ENCODE measurements at regions not wholly inside any gene's neighbourhood (a gene's known extent, or its start where the extent isn't known, plus 50 kb on each side); places are given as distances from the start of the nearest gene placed in this dataset.
"Not testable (repeated sequence)": the region's sequence is repeated elsewhere in the genome, so short reads cannot be mapped to it uniquely, and the experiment has no call there.

- Mint-ChIP-seq H3K27ac (no peak overlapping the region), H3K27me3 (peaks cover 5% of the 10 kb centered on the region), H3K4me1 (no peaks in the 10 kb centered on the region), H3K36me3 (no peaks in the 10 kb centered on the region), H3K9me3 (no peaks in the 10 kb centered on the region), H3K4me3 (no peak overlapping the region)
- CTCF ChIA-PET: no interaction called here
- DNase-seq: no peak
Measured at GRCh38 chr2:120634533-120634932, 101.1 kb upstream of the GLI2 start.

- Mint-ChIP-seq H3K4me3 (no peak overlapping the region), H3K27ac (no peak overlapping the region), H3K27me3 (peaks cover 5% of the 10 kb centered on the region), H3K9me3 (no peaks in the 10 kb centered on the region), H3K36me3 (no peaks in the 10 kb centered on the region), H3K4me1 (no peaks in the 10 kb centered on the region)
- CTCF ChIA-PET: no interaction called here
- no peak for DNase-seq
Measured at GRCh38 chr2:120635146-120635545, 100.5 kb upstream of the GLI2 start.

GRCh38 chr2:120637847-120638246, 97.8 kb upstream of the GLI2 start:
- H3K4me3 Mint-ChIP-seq: no peak overlapping the region
- CTCF ChIA-PET: no interaction called here
- H3K9me3 Mint-ChIP-seq: no peaks in the 10 kb centered on the region
- H3K27me3 Mint-ChIP-seq: peaks cover 5% of the 10 kb centered on the region
- DNase-seq: no peak
- no peaks in the 10 kb centered on the region for H3K36me3 Mint-ChIP-seq
- H3K27ac Mint-ChIP-seq: no peak overlapping the region
- no peaks in the 10 kb centered on the region for H3K4me1 Mint-ChIP-seq

- no peak overlapping the region for H3K27ac Mint-ChIP-seq
- H3K9me3 Mint-ChIP-seq: no peaks in the 10 kb centered on the region
- H3K27me3 Mint-ChIP-seq: peaks cover 5% of the 10 kb centered on the region
- DNase-seq: no peak
- no peaks in the 10 kb centered on the region for H3K36me3 Mint-ChIP-seq
- no peak overlapping the region for H3K4me3 Mint-ChIP-seq
- no peaks in the 10 kb centered on the region for H3K4me1 Mint-ChIP-seq
- CTCF ChIA-PET: no interaction called here
Measured at GRCh38 chr2:120638450-120638849, 97.2 kb upstream of the GLI2 start.

- no peaks in the 10 kb centered on the region for H3K36me3 Mint-ChIP-seq
- no peaks in the 10 kb centered on the region for H3K27me3 Mint-ChIP-seq
- no peaks in the 10 kb centered on the region for H3K9me3 Mint-ChIP-seq
- no peaks in the 10 kb centered on the region for H3K4me1 Mint-ChIP-seq
- CTCF ChIA-PET: no interaction called here
- H3K27ac Mint-ChIP-seq: no peak overlapping the region
- H3K4me3 Mint-ChIP-seq: no peak overlapping the region
- no peak for DNase-seq
Measured at GRCh38 chr2:120641366-120641771, 94.3 kb upstream of the GLI2 start.

GRCh38 chr2:120642646-120643045, 93.0 kb upstream of the GLI2 start:
- no peaks in the 10 kb centered on the region for H3K36me3 Mint-ChIP-seq
- CTCF ChIA-PET: interaction anchor here (0.7 kb wide), 1 partner anchor 53 kb away, joined by 3 read pairs; no protein-coding TSS in a partner anchor
- no peak overlapping the region for H3K27ac Mint-ChIP-seq
- H3K4me3 Mint-ChIP-seq: no peak overlapping the region
- H3K9me3 Mint-ChIP-seq: no peaks in the 10 kb centered on the region
- no peaks in the 10 kb centered on the region for H3K4me1 Mint-ChIP-seq
- H3K27me3 Mint-ChIP-seq: no peaks in the 10 kb centered on the region
- no peak for DNase-seq

- Mint-ChIP-seq H3K36me3 (peaks cover 3% of the 10 kb centered on the region), H3K4me3 (no peak overlapping the region), H3K27ac (no peak overlapping the region), H3K27me3 (peaks cover 6% of the 10 kb centered on the region), H3K9me3 (peaks cover 20% of the 10 kb centered on the region), H3K4me1 (no peaks in the 10 kb centered on the region)
- no peak for DNase-seq
- CTCF ChIA-PET: no interaction called here
Measured at GRCh38 chr2:120646994-120647393, 88.7 kb upstream of the GLI2 start.

GRCh38 chr2:120647487-120647886, 88.2 kb upstream of the GLI2 start:
- H3K4me1 Mint-ChIP-seq: no peaks in the 10 kb centered on the region
- H3K4me3 Mint-ChIP-seq: no peak overlapping the region
- no peak overlapping the region for H3K27ac Mint-ChIP-seq
- peaks cover 20% of the 10 kb centered on the region for H3K9me3 Mint-ChIP-seq
- H3K36me3 Mint-ChIP-seq: peaks cover 3% of the 10 kb centered on the region
- peaks cover 9% of the 10 kb centered on the region for H3K27me3 Mint-ChIP-seq
- no peak for DNase-seq
- CTCF ChIA-PET: no interaction called here

- CTCF ChIA-PET, H3K36me3 Mint-ChIP-seq, H3K4me3 Mint-ChIP-seq, DNase-seq, H3K4me1 Mint-ChIP-seq, H3K27ac Mint-ChIP-seq: not testable (repeated sequence)
- H3K27me3 Mint-ChIP-seq: peaks cover 19% of the 10 kb centered on the region
- peaks cover 20% of the 10 kb centered on the region for H3K9me3 Mint-ChIP-seq
Measured at GRCh38 chr2:120649381-120649780, 86.3 kb upstream of the GLI2 start.

GRCh38 chr2:120650022-120650644, 85.5 kb upstream of the GLI2 start:
- Mint-ChIP-seq H3K27ac (no peak overlapping the region), H3K4me3 (no peak overlapping the region), H3K36me3 (peaks cover 3% of the 10 kb centered on the region), H3K9me3 (peaks cover 21% of the 10 kb centered on the region), H3K4me1 (no peaks in the 10 kb centered on the region), H3K27me3 (peaks cover 27% of the 10 kb centered on the region)
- DNase-seq: no peak
- CTCF ChIA-PET: no interaction called here

- Mint-ChIP-seq H3K4me3 (no peak overlapping the region), H3K9me3 (peaks cover 22% of the 10 kb centered on the region), H3K36me3 (peaks cover 3% of the 10 kb centered on the region), H3K27ac (no peak overlapping the region), H3K27me3 (peaks cover 29% of the 10 kb centered on the region), H3K4me1 (no peaks in the 10 kb centered on the region)
- CTCF ChIA-PET: no interaction called here
- no peak for DNase-seq
Measured at GRCh38 chr2:120651818-120652217, 83.8 kb upstream of the GLI2 start.

- Mint-ChIP-seq H3K4me1 (no peaks in the 10 kb centered on the region), H3K36me3 (peaks cover 3% of the 10 kb centered on the region), H3K4me3 (no peak overlapping the region), H3K27ac (no peak overlapping the region), H3K27me3 (peaks cover 29% of the 10 kb centered on the region), H3K9me3 (peaks cover 22% of the 10 kb centered on the region)
- CTCF ChIA-PET: no interaction called here
- no peak for DNase-seq
Measured at GRCh38 chr2:120653046-120653445, 82.6 kb upstream of the GLI2 start.

GRCh38 chr2:120653871-120654270, 81.8 kb upstream of the GLI2 start:
- peaks cover 22% of the 10 kb centered on the region for H3K9me3 Mint-ChIP-seq
- no peak overlapping the region for H3K27ac Mint-ChIP-seq
- no peak overlapping the region for H3K4me3 Mint-ChIP-seq
- CTCF ChIA-PET: no interaction called here
- peaks cover 29% of the 10 kb centered on the region for H3K27me3 Mint-ChIP-seq
- DNase-seq: no peak
- H3K36me3 Mint-ChIP-seq: peaks cover 3% of the 10 kb centered on the region
- H3K4me1 Mint-ChIP-seq: no peaks in the 10 kb centered on the region

GRCh38 chr2:120654381-120655134, 81.1 kb upstream of the GLI2 start:
- no peak for DNase-seq
- Mint-ChIP-seq H3K27ac (no peak overlapping the region), H3K27me3 (peaks cover 33% of the 10 kb centered on the region), H3K36me3 (peaks cover 3% of the 10 kb centered on the region), H3K4me1 (no peaks in the 10 kb centered on the region), H3K9me3 (peaks cover 18% of the 10 kb centered on the region), H3K4me3 (no peak overlapping the region)
- CTCF ChIA-PET: no interaction called here

- H3K4me3 Mint-ChIP-seq: no peak overlapping the region
- H3K27ac Mint-ChIP-seq: no peak overlapping the region
- no peaks in the 10 kb centered on the region for H3K36me3 Mint-ChIP-seq
- CTCF ChIA-PET: no interaction called here
- no peak for DNase-seq
- H3K27me3 Mint-ChIP-seq: peaks cover 37% of the 10 kb centered on the region
- peaks cover 2% of the 10 kb centered on the region for H3K9me3 Mint-ChIP-seq
- H3K4me1 Mint-ChIP-seq: no peaks in the 10 kb centered on the region
Measured at GRCh38 chr2:120656273-120656950, 79.3 kb upstream of the GLI2 start.
